NB4 (cell line): ENCODE measurements at regions not wholly inside any gene's neighbourhood (a gene's known extent, or its start where the extent isn't known, plus 50 kb on each side); places are given as distances from the start of the nearest gene placed in this dataset.

Experiments used
- POLR2A ChIP-seq: IDR thresholded peaks from 2 replicates; pipeline ENCODE4 v1.6.1; 2011; ENCODE audit warnings: mild to moderate bottlenecking; ENCODE audit not compliant: insufficient read length; ENCODE audit errors: extremely low read depth
- TF ChIP-seq, protein P1 (sequence below): IDR thresholded peaks from one replicate; pipeline ENCODE4 v1.5.1; 2012; ENCODE audit warnings: low read depth, low read length

DNA sequence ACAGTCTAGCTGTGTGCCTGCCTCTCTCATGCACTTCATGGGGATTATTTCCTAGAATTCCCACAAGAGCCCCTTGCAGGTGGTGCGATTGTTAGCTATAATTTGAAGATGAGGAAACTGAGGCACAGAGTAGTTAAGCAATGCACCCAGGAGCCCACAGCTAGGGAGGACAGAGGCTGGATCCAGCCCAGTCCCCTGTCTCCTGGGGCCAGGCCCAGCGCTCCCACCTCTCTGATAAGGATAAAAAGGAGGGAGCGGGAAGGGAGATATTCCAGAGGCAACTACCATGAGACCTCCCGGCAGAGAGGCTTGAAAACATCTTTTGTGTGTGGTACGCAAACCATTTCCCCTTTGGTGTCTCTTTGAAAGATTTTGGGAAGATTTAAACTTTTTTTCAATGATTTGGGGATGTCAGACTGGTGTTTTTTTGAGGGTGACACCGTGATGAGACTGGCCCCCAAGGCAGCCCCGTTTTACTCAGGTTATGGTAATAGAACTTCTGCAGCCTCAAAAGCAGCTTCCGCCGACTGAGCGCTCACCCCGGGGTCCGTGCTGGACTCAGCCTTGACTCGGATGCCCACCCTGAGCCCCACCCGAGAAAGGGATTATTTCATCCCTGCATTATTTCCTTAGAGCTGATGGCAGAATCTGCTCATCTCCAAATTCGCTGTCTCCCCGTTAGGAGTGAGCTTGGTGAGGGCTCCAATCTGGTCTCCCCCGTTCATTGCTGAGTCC lies 144.7 kb upstream of the IER5L start:
- TF ChIP-seq, protein P1, sequence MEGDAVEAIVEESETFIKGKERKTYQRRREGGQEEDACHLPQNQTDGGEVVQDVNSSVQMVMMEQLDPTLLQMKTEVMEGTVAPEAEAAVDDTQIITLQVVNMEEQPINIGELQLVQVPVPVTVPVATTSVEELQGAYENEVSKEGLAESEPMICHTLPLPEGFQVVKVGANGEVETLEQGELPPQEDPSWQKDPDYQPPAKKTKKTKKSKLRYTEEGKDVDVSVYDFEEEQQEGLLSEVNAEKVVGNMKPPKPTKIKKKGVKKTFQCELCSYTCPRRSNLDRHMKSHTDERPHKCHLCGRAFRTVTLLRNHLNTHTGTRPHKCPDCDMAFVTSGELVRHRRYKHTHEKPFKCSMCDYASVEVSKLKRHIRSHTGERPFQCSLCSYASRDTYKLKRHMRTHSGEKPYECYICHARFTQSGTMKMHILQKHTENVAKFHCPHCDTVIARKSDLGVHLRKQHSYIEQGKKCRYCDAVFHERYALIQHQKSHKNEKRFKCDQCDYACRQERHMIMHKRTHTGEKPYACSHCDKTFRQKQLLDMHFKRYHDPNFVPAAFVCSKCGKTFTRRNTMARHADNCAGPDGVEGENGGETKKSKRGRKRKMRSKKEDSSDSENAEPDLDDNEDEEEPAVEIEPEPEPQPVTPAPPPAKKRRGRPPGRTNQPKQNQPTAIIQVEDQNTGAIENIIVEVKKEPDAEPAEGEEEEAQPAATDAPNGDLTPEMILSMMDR: no peak
- no peak for TF ChIP-seq POLR2A
